AG09309 (cell line): ENCODE measurements at regions not wholly inside any gene's neighbourhood (a gene's known extent, or its start where the extent isn't known, plus 50 kb on each side); places are given as distances from the start of the nearest gene placed in this dataset.

Source experiments
- DNase-seq: peaks from one replicate; pipeline ENCODE4 v3.0.0-alpha.2; 2010; ENCODE audit warnings: low read depth
- H3K4me3 ChIP-seq: 2 replicates; pipeline ENCODE4 v1.5.1; 2011; ENCODE audit warnings: mild to moderate bottlenecking, low read depth, low read length, moderate library complexity; ENCODE audit not compliant: control insufficient read depth
- TF ChIP-seq, protein P1 (sequence below): IDR thresholded peaks from 2 replicates; pipeline ENCODE4 v1.5.1; 2011; ENCODE audit warnings: mild to moderate bottlenecking, low read depth, low read length, inconsistent platforms; ENCODE audit not compliant: insufficient read depth, control insufficient read depth; ENCODE audit errors: missing control alignments

GRCh38 chr15:91496754-91497691 lies 356.5 kb upstream of the SLCO3A1 start:
- TF ChIP-seq, protein P1, sequence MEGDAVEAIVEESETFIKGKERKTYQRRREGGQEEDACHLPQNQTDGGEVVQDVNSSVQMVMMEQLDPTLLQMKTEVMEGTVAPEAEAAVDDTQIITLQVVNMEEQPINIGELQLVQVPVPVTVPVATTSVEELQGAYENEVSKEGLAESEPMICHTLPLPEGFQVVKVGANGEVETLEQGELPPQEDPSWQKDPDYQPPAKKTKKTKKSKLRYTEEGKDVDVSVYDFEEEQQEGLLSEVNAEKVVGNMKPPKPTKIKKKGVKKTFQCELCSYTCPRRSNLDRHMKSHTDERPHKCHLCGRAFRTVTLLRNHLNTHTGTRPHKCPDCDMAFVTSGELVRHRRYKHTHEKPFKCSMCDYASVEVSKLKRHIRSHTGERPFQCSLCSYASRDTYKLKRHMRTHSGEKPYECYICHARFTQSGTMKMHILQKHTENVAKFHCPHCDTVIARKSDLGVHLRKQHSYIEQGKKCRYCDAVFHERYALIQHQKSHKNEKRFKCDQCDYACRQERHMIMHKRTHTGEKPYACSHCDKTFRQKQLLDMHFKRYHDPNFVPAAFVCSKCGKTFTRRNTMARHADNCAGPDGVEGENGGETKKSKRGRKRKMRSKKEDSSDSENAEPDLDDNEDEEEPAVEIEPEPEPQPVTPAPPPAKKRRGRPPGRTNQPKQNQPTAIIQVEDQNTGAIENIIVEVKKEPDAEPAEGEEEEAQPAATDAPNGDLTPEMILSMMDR, result no peak
- DNase-seq, result no peak
- H3K4me3 ChIP-seq, result no peak overlapping the region

DNA sequence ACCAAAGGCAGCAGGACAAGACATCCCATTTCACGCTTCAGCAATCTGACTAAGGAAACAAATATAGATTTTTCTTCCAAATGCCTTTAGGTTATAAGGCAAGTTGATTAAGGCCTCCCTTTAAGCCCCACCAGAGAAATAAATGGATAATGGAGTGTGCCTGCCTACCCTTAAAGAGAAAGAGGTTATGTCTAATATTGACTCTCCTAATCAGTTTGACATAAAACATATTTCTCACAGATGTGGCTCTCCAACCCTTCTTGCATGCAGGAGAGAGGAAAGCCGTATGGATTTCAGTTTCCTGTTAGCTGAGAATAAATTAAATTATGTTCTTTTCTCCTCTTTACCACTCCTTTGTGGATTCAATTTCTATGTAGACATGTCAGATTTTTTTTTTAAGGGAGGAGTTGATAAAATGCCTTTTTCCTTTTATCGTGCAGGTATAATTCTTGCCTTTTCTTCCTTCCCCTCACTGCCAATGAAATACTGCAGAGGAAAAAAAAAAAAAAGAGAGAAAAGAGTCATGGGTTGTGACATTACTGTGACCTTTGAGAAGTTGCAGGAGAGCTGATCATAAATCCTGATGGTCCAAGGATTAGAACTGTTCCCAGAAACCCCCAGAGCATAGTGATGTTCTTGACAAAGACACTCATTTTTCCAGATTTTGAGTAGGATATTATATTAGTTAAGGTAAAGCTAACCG lies 355.3 kb upstream of the SLCO3A1 start:
- H3K4me3 ChIP-seq, result no peak overlapping the region
- TF ChIP-seq, protein P1, result no peak
- no peak for DNase-seq

GRCh38 chr15:91498749-91499062 lies 354.8 kb upstream of the SLCO3A1 start:
- TF ChIP-seq, protein P1, result no peak
- H3K4me3 ChIP-seq, result no peak overlapping the region
- DNase-seq, result no peak

- H3K4me3 ChIP-seq, result no peak overlapping the region
- no peak for DNase-seq
- TF ChIP-seq, protein P1, result no peak
Observed at GRCh38 chr15:91499774-91500383, 353.6 kb upstream of the SLCO3A1 start.

DNA sequence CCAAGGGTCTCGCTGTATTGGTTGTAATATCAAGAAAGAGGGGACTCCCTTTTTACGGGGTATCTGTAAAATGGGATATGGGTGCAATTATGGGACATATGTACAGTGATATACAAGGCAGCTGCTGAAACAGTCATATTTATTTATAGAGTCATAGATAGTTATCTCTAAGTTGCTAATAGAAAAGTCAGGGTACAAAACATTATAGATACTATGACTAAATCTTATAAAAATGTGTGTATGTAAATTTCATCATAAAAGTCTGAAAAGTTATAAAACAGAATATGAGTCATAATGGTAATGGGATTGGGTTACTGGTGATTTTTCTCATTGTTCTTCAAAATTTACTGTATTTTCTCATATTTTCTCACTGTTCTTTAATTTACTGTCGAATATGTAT lies 344.9 kb upstream of the SLCO3A1 start:
- TF ChIP-seq, protein P1, result no peak

GRCh38 chr15:91514147-91514546 lies 339.4 kb upstream of the SLCO3A1 start:
- TF ChIP-seq, protein P1, result no peak

More for the DNA sequence above, 344.9 kb upstream of the SLCO3A1 start:
- DNase-seq, result no peak
- no peak overlapping the region for H3K4me3 ChIP-seq

More at GRCh38 chr15:91514147-91514546, 339.4 kb upstream of the SLCO3A1 start:
- no peak for DNase-seq
- H3K4me3 ChIP-seq, result no peak overlapping the region
